ENCODE measurements at regions not wholly inside any gene's neighbourhood (a gene's known extent, or its start where the extent isn't known, plus 50 kb on each side); places are given as distances from the start of the nearest gene placed in this dataset.

GRCh38 chr17:53039981-53040380 is 782.7 kb upstream of the KIF2B start:
- TF ChIP-seq CTCF (IDR thresholded peaks at IDR 0.05), result no peak
- Mint-ChIP-seq H3K27me3 (ENCODE audit: insufficient read depth) (no peaks in the 10 kb centered on the region), H3K4me3 (no peak overlapping the region)

GRCh38 chr17:53033297-53033696 is 789.4 kb upstream of the KIF2B start:
- no peak overlapping the region for H3K4me3 Mint-ChIP-seq
- DNase-seq, result no peak
- H3K27me3 Mint-ChIP-seq (ENCODE audit: insufficient read depth), result no peaks in the 10 kb centered on the region
- H3K27ac Mint-ChIP-seq, result no peak overlapping the region
- no peak for TF ChIP-seq CTCF (IDR thresholded peaks at IDR 0.05)
- H3K9me3 Mint-ChIP-seq, result peaks cover 45% of the 10 kb centered on the region
- H3K4me1 Mint-ChIP-seq (ENCODE audit: low read depth), result no peaks in the 10 kb centered on the region
- H3K36me3 Mint-ChIP-seq (ENCODE audit: low read depth), result no peaks in the 10 kb centered on the region

More at GRCh38 chr17:53039981-53040380, 782.7 kb upstream of the KIF2B start:
- DNase-seq, result no peak
- H3K27ac Mint-ChIP-seq, result no peak overlapping the region
- no peaks in the 10 kb centered on the region for H3K36me3 Mint-ChIP-seq (ENCODE audit: low read depth)
- no peaks in the 10 kb centered on the region for H3K4me1 Mint-ChIP-seq (ENCODE audit: low read depth)
- peaks cover 46% of the 10 kb centered on the region for H3K9me3 Mint-ChIP-seq

GRCh38 chr17:53032861-53033271 is 789.9 kb upstream of the KIF2B start:
- H3K36me3 Mint-ChIP-seq (ENCODE audit: low read depth), result no peaks in the 10 kb centered on the region
- peaks cover 45% of the 10 kb centered on the region for H3K9me3 Mint-ChIP-seq
- H3K4me3 Mint-ChIP-seq, result no peak overlapping the region

GRCh38 chr17:53017227-53017626 is 805.5 kb upstream of the KIF2B start:
- Mint-ChIP-seq H3K36me3 (ENCODE audit: low read depth) (no peaks in the 10 kb centered on the region), H3K4me1 (ENCODE audit: low read depth) (no peaks in the 10 kb centered on the region), H3K9me3 (peaks cover 32% of the 10 kb centered on the region), H3K27ac (no peak overlapping the region), H3K4me3 (no peak overlapping the region), H3K27me3 (ENCODE audit: insufficient read depth) (no peaks in the 10 kb centered on the region)
- no peak for TF ChIP-seq CTCF (IDR thresholded peaks at IDR 0.05)
- no peak for DNase-seq

More at GRCh38 chr17:53032861-53033271, 789.9 kb upstream of the KIF2B start:
- H3K27ac Mint-ChIP-seq, result no peak overlapping the region
- TF ChIP-seq CTCF (IDR thresholded peaks at IDR 0.05), result no peak
- H3K27me3 Mint-ChIP-seq (ENCODE audit: insufficient read depth), result no peaks in the 10 kb centered on the region
- no peak for DNase-seq
- H3K4me1 Mint-ChIP-seq (ENCODE audit: low read depth), result no peaks in the 10 kb centered on the region

- DNase-seq, result no peak
- Mint-ChIP-seq H3K4me3 (no peak overlapping the region), H3K9me3 (peaks cover 35% of the 10 kb centered on the region), H3K36me3 (ENCODE audit: low read depth) (no peaks in the 10 kb centered on the region), H3K27me3 (ENCODE audit: insufficient read depth) (no peaks in the 10 kb centered on the region), H3K27ac (no peak overlapping the region), H3K4me1 (ENCODE audit: low read depth) (no peaks in the 10 kb centered on the region)
- TF ChIP-seq CTCF (IDR thresholded peaks at IDR 0.05), result no peak
These were observed 806.6 kb upstream of the KIF2B start for GRCh38 chr17:53016085-53016484.

- Mint-ChIP-seq H3K36me3 (ENCODE audit: low read depth) (no peaks in the 10 kb centered on the region), H3K9me3 (peaks cover 29% of the 10 kb centered on the region), H3K4me3 (no peak overlapping the region), H3K4me1 (ENCODE audit: low read depth) (no peaks in the 10 kb centered on the region), H3K27ac (no peak overlapping the region), H3K27me3 (ENCODE audit: insufficient read depth) (no peaks in the 10 kb centered on the region)
- TF ChIP-seq CTCF (IDR thresholded peaks at IDR 0.05), result no peak
- no peak for DNase-seq
These were observed 810.4 kb upstream of the KIF2B start for GRCh38 chr17:53012364-53012763.
